ENCODE measurements at regions not wholly inside any gene's neighbourhood (a gene's known extent, or its start where the extent isn't known, plus 50 kb on each side); places are given as distances from the start of the nearest gene placed in this dataset.

GRCh38 chr4:136156947-136157346, 1375.3 kb downstream of the PCDH18 start:
- Mint-ChIP-seq H3K27me3 (ENCODE audit: low read depth) (no peaks in the 10 kb centered on the region), H3K27ac (no peak overlapping the region), H3K4me3 (no peak overlapping the region), H3K9me3 (peaks cover 3% of the 10 kb centered on the region), H3K4me1 (no peaks in the 10 kb centered on the region), H3K36me3 (ENCODE audit: low read depth) (peaks cover under 1% of the 10 kb centered on the region)
- TF ChIP-seq CTCF (IDR thresholded peaks at IDR 0.05; ENCODE audit: unreplicated experiment in 3 of 3): no peak

- Mint-ChIP-seq H3K9me3 (peaks cover 11% of the 10 kb centered on the region), H3K36me3 (ENCODE audit: low read depth) (peaks cover 4% of the 10 kb centered on the region), H3K27me3 (ENCODE audit: low read depth) (no peaks in the 10 kb centered on the region), H3K4me1 (no peaks in the 10 kb centered on the region), H3K4me3 (no peak overlapping the region), H3K27ac (no peak overlapping the region)
- no peak for TF ChIP-seq CTCF (IDR thresholded peaks at IDR 0.05; ENCODE audit: unreplicated experiment in 3 of 3)
Measured at GRCh38 chr4:136150046-136150445, 1382.2 kb downstream of the PCDH18 start.

- H3K27me3 Mint-ChIP-seq (ENCODE audit: low read depth): no peaks in the 10 kb centered on the region
- H3K4me3 Mint-ChIP-seq: no peak overlapping the region
- no peaks in the 10 kb centered on the region for H3K9me3 Mint-ChIP-seq
- H3K36me3 Mint-ChIP-seq (ENCODE audit: low read depth): no peaks in the 10 kb centered on the region
- H3K27ac Mint-ChIP-seq: no peak overlapping the region
- TF ChIP-seq CTCF (IDR thresholded peaks at IDR 0.05; ENCODE audit: unreplicated experiment in 3 of 3): no peak
- no peaks in the 10 kb centered on the region for H3K4me1 Mint-ChIP-seq
Measured at GRCh38 chr4:136136601-136137000, 1395.7 kb downstream of the PCDH18 start.

- H3K9me3 Mint-ChIP-seq: no peaks in the 10 kb centered on the region
Measured at GRCh38 chr4:136124251-136124745, 1408.0 kb downstream of the PCDH18 start.

GRCh38 chr4:136121426-136121825, 1410.9 kb downstream of the PCDH18 start:
- no peaks in the 10 kb centered on the region for H3K36me3 Mint-ChIP-seq (ENCODE audit: low read depth)
- no peaks in the 10 kb centered on the region for H3K4me1 Mint-ChIP-seq
- H3K9me3 Mint-ChIP-seq: no peaks in the 10 kb centered on the region
- TF ChIP-seq CTCF (IDR thresholded peaks at IDR 0.05; ENCODE audit: unreplicated experiment in 3 of 3): no peak
- no peaks in the 10 kb centered on the region for H3K27me3 Mint-ChIP-seq (ENCODE audit: low read depth)
- no peak overlapping the region for H3K27ac Mint-ChIP-seq
- H3K4me3 Mint-ChIP-seq: no peak overlapping the region

More at GRCh38 chr4:136124251-136124745, 1408.0 kb downstream of the PCDH18 start:
- Mint-ChIP-seq H3K27ac (no peak overlapping the region), H3K4me3 (no peak overlapping the region), H3K36me3 (ENCODE audit: low read depth) (no peaks in the 10 kb centered on the region), H3K4me1 (no peaks in the 10 kb centered on the region), H3K27me3 (ENCODE audit: low read depth) (no peaks in the 10 kb centered on the region)
- TF ChIP-seq CTCF (IDR thresholded peaks at IDR 0.05; ENCODE audit: unreplicated experiment in 3 of 3): no peak

GRCh38 chr4:136113921-136114320, 1418.4 kb downstream of the PCDH18 start:
- TF ChIP-seq CTCF (IDR thresholded peaks at IDR 0.05; ENCODE audit: unreplicated experiment in 3 of 3): no peak
- Mint-ChIP-seq H3K27me3 (ENCODE audit: low read depth) (no peaks in the 10 kb centered on the region), H3K4me3 (no peak overlapping the region), H3K36me3 (ENCODE audit: low read depth) (no peaks in the 10 kb centered on the region), H3K9me3 (no peaks in the 10 kb centered on the region), H3K27ac (no peak overlapping the region), H3K4me1 (peaks cover 7% of the 10 kb centered on the region)

Measured in nephron (organoid).